Peyer's patch (tissue), 4 donors: ENCODE measurements at regions not wholly inside any gene's neighbourhood (a gene's known extent, or its start where the extent isn't known, plus 50 kb on each side); places are given as distances from the start of the nearest gene placed in this dataset.
"Not testable (repeated sequence)": the region's sequence is repeated elsewhere in the genome, so short reads cannot be mapped to it uniquely, and the experiment has no call there.

Experiments
- DNase-seq, 3 donors: peaks; one replicate each; pipeline ENCODE4 v3.0.0-alpha.2; 2017 to 2019
- H3K27ac ChIP-seq, 4 donors: fragments of 200-600 bp; sonication (generic); one replicate each; pipeline ENCODE4 v1.5.1; 2016 to 2019
- H3K27me3 ChIP-seq, 2 donors: fragments of 200-600 bp; sonication (generic); one replicate each; pipeline ENCODE4 v1.5.1; 2019
- H3K36me3 ChIP-seq, 3 donors: fragments of 200-600 bp; sonication (generic); one replicate each; pipeline ENCODE4 v1.5.1; 2016 to 2019
- H3K4me1 ChIP-seq, 4 donors: fragments of 200-600 bp; sonication (generic); one replicate each; pipeline ENCODE4 v1.5.1; 2016 to 2019
- H3K4me3 ChIP-seq, 4 donors: fragments of 200-600 bp; sonication (generic); 1 replicate in 3 of 4; 2 replicates in 1 of 4; pipeline ENCODE4 v1.5.1; 2016 to 2019; ENCODE audit warnings: mild to moderate bottlenecking in 1 of 4
- H3K9me3 ChIP-seq, 4 donors: fragments of 200-600 bp; sonication (generic); one replicate each; pipeline ENCODE4 v1.5.1; 2016 to 2019; ENCODE audit warnings: mild to moderate bottlenecking in 1 of 4
- CTCF ChIP-seq, 6 experiments: fragments of 450-650 bp in 4 of 6; fragments of 200-600 bp in 2 of 6; sonication (generic) in 1 of 6; IDR thresholded peaks; one replicate each; pipeline ENCODE4 v1.5.1; 2017 to 2019; ENCODE audit warnings: antibody characterized with exemption in 6 of 6, mild to moderate bottlenecking in 3 of 6, moderate library complexity in 1 of 6
- POLR2A ChIP-seq, 2 donors: fragments of 450-650 bp; IDR thresholded peaks; one replicate each; pipeline ENCODE4 v1.5.1; 2017; ENCODE audit warnings: antibody characterized with exemption in 2 of 2, mild to moderate bottlenecking in 2 of 2, moderate library complexity in 2 of 2

GRCh38 chr6:50362706-50363105 is 313.0 kb upstream of the DEFB112 start:
- H3K4me1 ChIP-seq: no peaks in the 10 kb centered on the region
- no peak overlapping the region for H3K27ac ChIP-seq
- no peak for DNase-seq
- no peaks in the 10 kb centered on the region for H3K27me3 ChIP-seq
- no peaks in the 10 kb centered on the region for H3K36me3 ChIP-seq
- no peak overlapping the region for H3K4me3 ChIP-seq
- H3K9me3 ChIP-seq: no peaks in the 10 kb centered on the region
- no peak for TF ChIP-seq CTCF (IDR thresholded peaks at IDR 0.05)
- TF ChIP-seq POLR2A (IDR thresholded peaks at IDR 0.05): no peak

- no peak for TF ChIP-seq POLR2A (IDR thresholded peaks at IDR 0.05)
- no peak for TF ChIP-seq CTCF (IDR thresholded peaks at IDR 0.05)
- Histone ChIP-seq H3K36me3 (no peaks in the 10 kb centered on the region), H3K27ac (no peak overlapping the region), H3K27me3 (no peaks in the 10 kb centered on the region), H3K9me3 (no peaks in the 10 kb centered on the region), H3K4me1 (no peaks in the 10 kb centered on the region), H3K4me3 (no peak overlapping the region)
- DNase-seq: no peak
Measured at GRCh38 chr6:50369996-50370395, 320.3 kb upstream of the DEFB112 start.

- no peaks in the 10 kb centered on the region for H3K27me3 ChIP-seq
- no peaks in the 10 kb centered on the region for H3K36me3 ChIP-seq
- no peak overlapping the region for H3K27ac ChIP-seq
- H3K9me3 ChIP-seq: no peaks in the 10 kb centered on the region
- TF ChIP-seq POLR2A (IDR thresholded peaks at IDR 0.05) (no peak), CTCF (IDR thresholded peaks at IDR 0.05) (no peak)
- H3K4me3 ChIP-seq: no peak overlapping the region
- no peaks in the 10 kb centered on the region for H3K4me1 ChIP-seq
- no peak for DNase-seq
Measured at GRCh38 chr6:50380406-50381098, 330.8 kb upstream of the DEFB112 start.

DNA sequence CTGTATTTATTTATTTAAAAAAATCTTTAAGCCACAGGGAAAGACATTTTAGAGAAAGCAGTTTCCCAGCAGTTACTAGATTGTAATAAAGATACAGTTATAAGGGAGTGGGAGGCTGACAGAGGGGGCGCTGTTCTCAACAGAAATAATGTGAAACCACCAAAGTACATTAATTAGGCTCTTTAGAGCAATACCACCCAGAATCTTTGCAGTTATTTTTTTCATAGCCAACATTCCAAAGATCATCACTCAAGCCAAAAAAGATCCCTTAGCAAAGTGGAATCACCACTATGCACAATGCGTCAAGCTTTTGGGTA is 331.3 kb upstream of the DEFB112 start:
- Histone ChIP-seq H3K4me3 (no peak overlapping the region), H3K27me3 (no peaks in the 10 kb centered on the region), H3K9me3 (no peaks in the 10 kb centered on the region), H3K4me1 (no peaks in the 10 kb centered on the region), H3K27ac (no peak overlapping the region), H3K36me3 (no peaks in the 10 kb centered on the region)
- TF ChIP-seq POLR2A (IDR thresholded peaks at IDR 0.05): no peak
- TF ChIP-seq CTCF (IDR thresholded peaks at IDR 0.05): no peak
- no peak for DNase-seq

- TF ChIP-seq POLR2A (IDR thresholded peaks at IDR 0.05) (no peak), CTCF (IDR thresholded peaks at IDR 0.05) (no peak)
- H3K36me3 ChIP-seq: no peaks in the 10 kb centered on the region
- H3K4me1 ChIP-seq: no peaks in the 10 kb centered on the region
- H3K9me3 ChIP-seq: no peaks in the 10 kb centered on the region
- no peak overlapping the region for H3K27ac ChIP-seq
- H3K4me3 ChIP-seq: no peak overlapping the region
- DNase-seq: no peak
- H3K27me3 ChIP-seq: no peaks in the 10 kb centered on the region
Measured at GRCh38 chr6:50390416-50390815, 322.9 kb upstream of the TFAP2D start.

GRCh38 chr6:50394139-50394538 is 319.2 kb upstream of the TFAP2D start:
- H3K4me1 ChIP-seq, H3K4me3 ChIP-seq, DNase-seq, H3K27ac ChIP-seq, H3K9me3 ChIP-seq, H3K27me3 ChIP-seq, H3K36me3 ChIP-seq: not testable (repeated sequence)
